ENCODE measurements at regions not wholly inside any gene's neighbourhood (a gene's known extent, or its start where the extent isn't known, plus 50 kb on each side); places are given as distances from the start of the nearest gene placed in this dataset.

DNA sequence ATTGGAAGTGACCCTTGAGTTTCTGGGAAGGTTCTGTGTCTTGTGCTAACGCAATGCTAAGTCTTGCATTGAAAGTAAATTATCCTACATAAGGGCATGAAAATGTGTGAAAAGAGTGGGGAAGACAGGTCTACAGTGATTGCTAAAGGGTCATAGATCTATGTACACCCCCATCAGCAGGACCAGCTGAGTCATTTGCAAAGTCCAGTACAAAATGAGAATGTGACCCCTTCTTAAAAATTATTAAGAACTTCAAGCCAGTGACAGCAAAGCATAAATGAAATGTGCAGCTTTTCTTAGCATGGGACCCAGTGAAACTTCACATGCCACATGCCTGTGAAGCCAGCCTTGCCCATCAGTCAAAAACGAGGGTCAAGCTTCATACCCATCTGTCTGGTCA, 640.7 kb upstream of the MKI67 start:
- TF ChIP-seq, protein P1, sequence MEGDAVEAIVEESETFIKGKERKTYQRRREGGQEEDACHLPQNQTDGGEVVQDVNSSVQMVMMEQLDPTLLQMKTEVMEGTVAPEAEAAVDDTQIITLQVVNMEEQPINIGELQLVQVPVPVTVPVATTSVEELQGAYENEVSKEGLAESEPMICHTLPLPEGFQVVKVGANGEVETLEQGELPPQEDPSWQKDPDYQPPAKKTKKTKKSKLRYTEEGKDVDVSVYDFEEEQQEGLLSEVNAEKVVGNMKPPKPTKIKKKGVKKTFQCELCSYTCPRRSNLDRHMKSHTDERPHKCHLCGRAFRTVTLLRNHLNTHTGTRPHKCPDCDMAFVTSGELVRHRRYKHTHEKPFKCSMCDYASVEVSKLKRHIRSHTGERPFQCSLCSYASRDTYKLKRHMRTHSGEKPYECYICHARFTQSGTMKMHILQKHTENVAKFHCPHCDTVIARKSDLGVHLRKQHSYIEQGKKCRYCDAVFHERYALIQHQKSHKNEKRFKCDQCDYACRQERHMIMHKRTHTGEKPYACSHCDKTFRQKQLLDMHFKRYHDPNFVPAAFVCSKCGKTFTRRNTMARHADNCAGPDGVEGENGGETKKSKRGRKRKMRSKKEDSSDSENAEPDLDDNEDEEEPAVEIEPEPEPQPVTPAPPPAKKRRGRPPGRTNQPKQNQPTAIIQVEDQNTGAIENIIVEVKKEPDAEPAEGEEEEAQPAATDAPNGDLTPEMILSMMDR (conservative IDR thresholded peaks at IDR 0.05; ENCODE audit: low read depth, low read length), result no peak
- DNase-seq (ENCODE audit: low read depth), result no peak
- H3K4me3 ChIP-seq (ENCODE audit: low read depth, low read length), result no peak overlapping the region

DNA sequence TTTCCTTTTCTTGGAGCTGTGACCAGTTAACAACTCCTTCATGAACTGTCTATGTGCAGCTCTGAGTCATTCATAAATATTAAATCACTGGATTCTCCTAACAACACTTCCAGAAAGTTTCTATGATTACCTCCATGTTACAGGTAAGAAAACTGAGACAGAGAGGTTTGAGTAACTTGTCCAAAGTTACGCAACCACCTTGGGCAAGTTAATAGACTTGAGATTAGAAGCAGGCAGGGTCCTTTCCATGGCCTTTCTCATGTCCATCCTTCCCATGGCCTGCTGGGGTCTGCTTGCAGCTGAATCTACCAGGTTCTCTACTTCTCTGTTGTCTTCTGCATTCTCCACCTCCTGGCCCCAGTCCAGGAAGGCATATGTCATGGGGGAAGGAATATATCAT, 648.8 kb upstream of the MKI67 start:
- DNase-seq (ENCODE audit: low read depth), result no peak
- H3K4me3 ChIP-seq (ENCODE audit: low read depth, low read length), result no peak overlapping the region
- TF ChIP-seq, protein P1 (conservative IDR thresholded peaks at IDR 0.05; ENCODE audit: low read depth, low read length), result no peak

DNA sequence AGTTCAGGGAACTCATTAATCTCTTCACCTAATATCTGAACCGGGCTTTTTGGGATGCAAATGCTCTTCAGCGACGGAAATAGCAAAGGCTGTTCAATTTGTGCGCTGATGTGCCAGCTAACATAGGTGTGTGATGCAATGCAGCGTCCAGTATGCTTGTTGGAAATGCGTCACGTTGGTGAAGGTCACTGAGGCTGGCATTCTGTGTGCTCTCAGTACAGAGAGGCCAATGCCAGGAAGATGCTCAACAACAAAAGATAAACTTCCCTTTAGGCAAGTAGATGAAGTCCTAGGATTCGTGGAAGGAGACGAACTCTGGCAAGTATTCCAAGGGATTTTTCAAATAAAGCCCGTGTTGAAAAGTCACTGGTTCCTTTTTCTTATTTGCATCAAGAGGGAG, 649.5 kb upstream of the MKI67 start:
- no peak for DNase-seq (ENCODE audit: low read depth)
- H3K4me3 ChIP-seq (ENCODE audit: low read depth, low read length), result no peak overlapping the region
- TF ChIP-seq, protein P1 (conservative IDR thresholded peaks at IDR 0.05; ENCODE audit: low read depth, low read length), result no peak

DNA sequence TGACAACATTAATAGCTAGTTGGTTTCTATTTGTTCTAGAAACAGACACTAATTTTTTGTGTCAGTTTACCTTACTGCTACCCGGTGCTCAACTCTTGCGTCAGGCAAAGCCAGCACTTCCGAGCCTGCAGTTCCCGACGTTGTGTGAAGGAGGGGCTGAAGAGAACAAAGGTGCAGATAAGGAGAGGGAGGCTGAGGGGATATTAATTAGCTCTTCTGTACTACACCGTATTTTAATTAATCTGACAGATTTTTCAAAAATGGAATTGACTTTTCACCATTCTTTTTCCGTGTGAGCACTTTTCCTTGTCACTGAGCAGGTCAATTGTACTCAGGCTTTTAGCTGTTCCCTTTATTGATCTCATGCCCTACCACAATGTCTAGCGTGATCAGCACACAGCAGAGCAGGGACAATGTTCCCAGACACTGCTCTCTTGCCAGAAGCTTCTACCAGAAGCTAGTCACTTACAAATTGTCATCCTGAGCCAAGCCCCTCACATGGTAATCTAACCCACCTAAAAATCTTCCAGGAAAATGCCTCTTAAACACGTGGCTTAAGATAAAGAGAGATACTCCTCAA, 650.5 kb upstream of the MKI67 start:
- DNase-seq (ENCODE audit: low read depth), result no peak
- TF ChIP-seq, protein P1 (conservative IDR thresholded peaks at IDR 0.05; ENCODE audit: low read depth, low read length), result no peak
- H3K4me3 ChIP-seq (ENCODE audit: low read depth, low read length), result no peak overlapping the region

DNA sequence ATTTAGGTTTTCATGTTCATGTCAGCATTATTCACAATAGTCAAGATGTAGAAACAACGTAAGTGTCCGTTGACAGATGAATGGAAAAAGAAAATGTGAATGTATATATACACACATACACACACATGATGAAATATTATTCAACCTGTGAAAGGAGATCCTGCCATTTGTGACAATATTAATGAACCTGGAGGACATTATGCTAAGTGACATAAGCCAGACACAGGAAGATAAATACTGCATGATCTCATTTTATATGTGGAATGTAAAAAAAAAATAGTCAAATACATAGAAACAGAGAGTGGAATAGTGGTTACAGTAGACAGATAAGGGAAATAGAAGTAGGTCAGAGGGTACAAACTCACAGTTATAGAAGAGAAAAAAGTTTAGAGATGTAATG, 651.1 kb upstream of the MKI67 start:
- no peak overlapping the region for H3K4me3 ChIP-seq (ENCODE audit: low read depth, low read length)
- TF ChIP-seq, protein P1 (conservative IDR thresholded peaks at IDR 0.05; ENCODE audit: low read depth, low read length), result no peak
- no peak for DNase-seq (ENCODE audit: low read depth)

DNA sequence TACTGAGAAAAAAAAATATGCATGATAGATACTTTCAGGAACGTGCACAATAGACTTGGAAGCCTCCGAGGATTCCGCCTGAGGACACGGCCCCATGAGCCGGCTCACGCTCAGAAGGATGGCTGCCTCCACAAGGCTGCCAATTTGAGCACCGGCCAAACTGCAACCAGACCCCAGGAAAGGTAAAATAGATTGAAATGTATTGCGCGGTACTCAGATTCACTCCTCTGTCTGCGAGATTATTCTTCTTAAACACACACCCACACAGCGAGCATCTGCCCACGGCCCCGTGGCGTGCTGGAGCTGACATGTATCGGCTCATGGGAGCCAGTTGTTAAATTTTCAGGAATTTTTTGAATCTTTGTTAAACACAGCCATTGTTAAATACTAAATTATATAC, 653.2 kb upstream of the MKI67 start:
- DNase-seq (ENCODE audit: low read depth), result no peak
- H3K4me3 ChIP-seq (ENCODE audit: low read depth, low read length), result no peak overlapping the region
- TF ChIP-seq, protein P1 (conservative IDR thresholded peaks at IDR 0.05; ENCODE audit: low read depth, low read length), result no peak

DNA sequence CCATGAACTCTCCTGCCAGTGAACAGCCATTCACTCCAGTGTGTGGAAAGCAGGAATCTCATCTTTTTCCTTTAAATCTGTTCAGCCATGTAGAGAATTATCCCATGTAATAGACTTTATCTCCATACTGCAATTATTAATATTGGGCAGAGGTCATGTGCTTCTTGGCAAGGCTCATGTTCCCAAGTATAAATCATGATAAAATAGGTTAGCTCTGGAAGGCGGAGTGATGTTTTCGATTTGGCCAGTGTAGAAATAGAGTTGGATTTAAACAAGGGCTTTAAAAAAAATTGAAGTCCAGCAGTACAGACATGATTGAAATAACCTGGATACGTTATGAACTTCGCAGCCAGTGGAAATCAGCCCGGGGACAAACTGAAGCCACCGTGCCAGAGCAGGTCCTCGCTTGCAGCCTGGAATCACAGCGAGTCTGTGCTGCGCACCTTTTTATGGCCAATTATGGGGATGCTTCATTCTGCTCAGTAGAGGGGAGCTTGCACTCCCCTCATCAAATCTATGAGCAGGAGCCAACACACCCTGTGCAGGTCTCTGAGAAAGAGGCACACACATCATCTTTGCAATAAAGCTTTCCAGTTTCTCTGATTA, 654.0 kb upstream of the MKI67 start:
- no peak for DNase-seq (ENCODE audit: low read depth)
- TF ChIP-seq, protein P1 (conservative IDR thresholded peaks at IDR 0.05; ENCODE audit: low read depth, low read length), result no peak
- no peak overlapping the region for H3K4me3 ChIP-seq (ENCODE audit: low read depth, low read length)
